OCI-LY7 (cell line): ENCODE measurements at regions not wholly inside any gene's neighbourhood (a gene's known extent, or its start where the extent isn't known, plus 50 kb on each side); places are given as distances from the start of the nearest gene placed in this dataset.

Experiments used
- CTCF ChIP-seq: fragments of 200-600 bp; sonication (generic); conservative IDR thresholded peaks from 2 replicates; pipeline ENCODE4 v1.5.1; 2014; ENCODE audit warnings: mild to moderate bottlenecking, antibody characterized with exemption, low read length, moderate library complexity, mixed read lengths
- EZH2phosphoT487 ChIP-seq: fragments of 200-600 bp; sonication (generic); IDR thresholded peaks from 2 replicates; pipeline ENCODE4 v1.6.1; 2018; ENCODE audit warnings: low read depth, borderline replicate concordance, mild to moderate bottlenecking, mixed run types, antibody characterized with exemption, low read length, moderate library complexity, mixed read lengths

DNA sequence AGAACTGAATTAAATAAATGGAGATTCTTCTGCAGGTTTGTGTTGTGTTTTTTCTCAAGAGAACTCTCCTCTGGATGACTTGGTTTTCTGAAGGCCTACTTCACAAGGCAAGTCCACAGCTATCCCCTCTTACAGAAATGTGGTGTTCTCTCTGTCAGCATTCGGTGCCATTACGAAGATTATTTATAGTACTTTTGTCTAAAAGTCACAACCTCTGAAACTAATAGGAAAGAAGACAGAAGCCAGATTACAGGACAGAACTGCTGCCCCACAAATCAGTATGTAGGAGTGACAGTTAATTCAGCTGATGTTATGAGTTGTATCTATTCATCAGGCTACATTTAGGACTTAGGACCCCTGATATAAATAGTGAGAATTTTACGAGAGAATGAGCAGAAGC is 413.5 kb downstream of the TMX3 start:
- no peak for TF ChIP-seq CTCF
- no peak for TF ChIP-seq EZH2phosphoT487
